ENCODE measurements at regions not wholly inside any gene's neighbourhood (a gene's known extent, or its start where the extent isn't known, plus 50 kb on each side); places are given as distances from the start of the nearest gene placed in this dataset.

DNA sequence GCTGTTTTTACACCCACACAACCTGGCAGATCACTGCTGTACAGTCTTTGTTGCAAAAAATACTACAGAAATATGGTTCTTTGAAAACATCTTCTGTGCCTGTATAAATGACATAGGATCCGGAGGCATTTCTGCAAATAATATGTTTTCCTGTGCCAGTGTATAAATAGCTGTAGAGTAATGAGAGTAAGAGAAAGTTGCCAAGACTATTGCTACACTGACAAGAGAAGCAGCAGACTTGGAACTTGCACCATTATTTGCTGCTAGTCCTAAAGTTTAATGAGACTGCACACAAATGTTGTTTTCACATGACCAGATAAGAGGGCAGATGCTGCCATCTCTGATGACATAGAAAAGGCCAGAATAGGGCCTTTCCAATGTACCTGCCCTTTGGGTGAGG, 50.0 kb upstream of the DTNBP1 start:
- TF ChIP-seq, protein P1, sequence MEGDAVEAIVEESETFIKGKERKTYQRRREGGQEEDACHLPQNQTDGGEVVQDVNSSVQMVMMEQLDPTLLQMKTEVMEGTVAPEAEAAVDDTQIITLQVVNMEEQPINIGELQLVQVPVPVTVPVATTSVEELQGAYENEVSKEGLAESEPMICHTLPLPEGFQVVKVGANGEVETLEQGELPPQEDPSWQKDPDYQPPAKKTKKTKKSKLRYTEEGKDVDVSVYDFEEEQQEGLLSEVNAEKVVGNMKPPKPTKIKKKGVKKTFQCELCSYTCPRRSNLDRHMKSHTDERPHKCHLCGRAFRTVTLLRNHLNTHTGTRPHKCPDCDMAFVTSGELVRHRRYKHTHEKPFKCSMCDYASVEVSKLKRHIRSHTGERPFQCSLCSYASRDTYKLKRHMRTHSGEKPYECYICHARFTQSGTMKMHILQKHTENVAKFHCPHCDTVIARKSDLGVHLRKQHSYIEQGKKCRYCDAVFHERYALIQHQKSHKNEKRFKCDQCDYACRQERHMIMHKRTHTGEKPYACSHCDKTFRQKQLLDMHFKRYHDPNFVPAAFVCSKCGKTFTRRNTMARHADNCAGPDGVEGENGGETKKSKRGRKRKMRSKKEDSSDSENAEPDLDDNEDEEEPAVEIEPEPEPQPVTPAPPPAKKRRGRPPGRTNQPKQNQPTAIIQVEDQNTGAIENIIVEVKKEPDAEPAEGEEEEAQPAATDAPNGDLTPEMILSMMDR (conservative IDR thresholded peaks at IDR 0.05; ENCODE audit: low read depth, low read length): no peak
- no peak for TF ChIP-seq EZH2 (IDR thresholded peaks at IDR 0.05; ENCODE audit: low read length, unreplicated experiment)
